NCI-H1930 (cell line): ENCODE measurements at regions not wholly inside any gene's neighbourhood (a gene's known extent, or its start where the extent isn't known, plus 50 kb on each side); places are given as distances from the start of the nearest gene placed in this dataset.
"Not testable (repeated sequence)": the region's sequence is repeated elsewhere in the genome, so short reads cannot be mapped to it uniquely, and the experiment has no call there.

Source experiments
- DNase-seq, 2 experiments: peaks; one replicate each; lab custom pipeline; 2025; lab: John Stamatoyannopoulos, UW

DNA sequence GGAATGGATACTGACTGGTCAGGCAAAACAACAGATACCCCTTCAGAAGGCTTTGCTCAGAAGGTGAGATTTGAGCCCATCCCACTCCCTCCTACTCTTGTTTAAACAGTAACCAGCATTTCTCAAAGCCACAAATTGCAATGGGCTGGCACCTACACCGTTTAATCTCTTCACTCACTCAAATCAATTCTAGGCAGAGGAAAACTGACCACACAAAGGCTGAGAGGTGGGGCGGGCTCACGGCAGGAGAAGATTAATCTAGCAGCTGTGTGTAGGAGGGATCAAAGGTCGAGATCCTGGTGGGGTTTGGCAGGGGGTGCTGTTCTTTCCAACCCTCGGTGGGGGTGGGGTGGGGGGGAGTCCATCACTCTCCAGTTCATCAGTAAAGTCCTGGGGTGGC, 622.4 kb downstream of the BCOR start:
- no peak for DNase-seq

DNA sequence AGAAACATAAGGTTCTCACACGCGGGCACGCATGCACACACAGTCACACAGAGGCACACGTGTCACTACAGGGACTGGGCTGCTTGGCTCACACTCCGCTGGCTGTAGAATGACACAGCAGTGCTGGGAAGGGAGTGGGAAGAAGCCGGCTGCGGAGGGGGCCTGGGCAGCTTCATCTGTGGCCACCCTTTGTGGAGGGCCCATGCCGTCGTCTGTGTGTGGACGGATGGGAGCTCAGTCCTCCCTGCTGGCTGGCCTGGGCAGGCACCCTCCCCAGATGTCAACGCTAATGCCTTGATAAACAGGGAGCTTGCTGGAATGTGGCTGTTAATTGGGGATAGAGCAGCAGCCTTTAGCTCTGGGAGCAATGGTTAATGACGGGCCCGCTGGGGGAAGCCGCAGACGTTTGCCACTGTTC, 621.1 kb downstream of the BCOR start:
- no peak for DNase-seq

DNA sequence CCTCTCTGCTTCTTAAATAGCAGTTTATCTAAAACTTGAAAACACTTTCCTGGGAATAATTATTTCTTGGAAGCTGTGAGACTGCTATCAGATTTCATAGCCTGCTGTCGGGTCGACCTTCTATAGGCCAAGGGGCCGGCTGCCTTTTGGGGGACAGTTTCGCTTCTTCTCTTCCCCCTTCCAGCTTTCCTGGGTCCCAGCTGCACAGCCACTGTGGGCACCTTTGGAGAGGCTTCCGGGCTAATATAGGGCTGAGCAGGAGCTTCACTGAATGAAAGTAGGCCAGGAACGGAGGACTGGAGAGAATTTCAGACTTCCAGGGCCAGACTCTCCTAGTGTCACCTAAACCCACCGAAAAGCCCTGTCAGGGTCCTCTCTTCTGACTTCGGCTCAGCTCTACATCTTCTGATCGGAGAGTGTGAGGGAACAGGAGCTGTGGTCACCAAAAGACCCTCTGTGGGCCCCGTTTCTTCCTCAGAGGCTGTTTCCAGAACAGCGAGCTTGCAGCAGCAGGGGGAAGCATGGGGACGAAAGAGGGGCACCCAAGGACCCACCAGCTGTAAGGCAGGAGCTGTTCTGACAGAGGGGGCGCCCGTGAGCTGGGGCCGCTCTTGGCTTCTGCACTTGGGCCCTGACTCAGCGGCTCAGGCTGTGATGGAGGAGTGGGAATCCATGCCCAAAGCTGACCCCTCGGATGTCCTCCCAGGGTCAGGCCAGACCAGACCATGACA, 620.6 kb downstream of the BCOR start:
- no peak for DNase-seq

DNA sequence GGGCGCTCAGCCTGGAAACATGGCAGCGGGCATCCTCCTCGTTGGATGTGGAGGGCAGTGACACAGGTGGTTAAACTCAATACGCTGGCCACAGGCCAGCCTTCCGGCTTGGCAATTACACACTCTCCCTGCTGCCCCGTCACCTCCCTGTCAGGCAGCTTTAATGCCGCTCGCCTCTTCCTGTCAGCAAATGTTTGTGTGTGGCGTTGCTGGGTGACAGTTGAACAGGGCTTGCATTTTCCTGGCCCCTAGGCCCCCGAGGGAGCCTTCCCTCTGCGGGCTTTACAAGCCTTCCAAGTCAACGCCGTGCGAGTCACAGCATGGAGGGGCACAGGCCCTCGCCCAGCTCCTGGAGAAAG, 620.0 kb downstream of the BCOR start:
- DNase-seq: no peak

DNA sequence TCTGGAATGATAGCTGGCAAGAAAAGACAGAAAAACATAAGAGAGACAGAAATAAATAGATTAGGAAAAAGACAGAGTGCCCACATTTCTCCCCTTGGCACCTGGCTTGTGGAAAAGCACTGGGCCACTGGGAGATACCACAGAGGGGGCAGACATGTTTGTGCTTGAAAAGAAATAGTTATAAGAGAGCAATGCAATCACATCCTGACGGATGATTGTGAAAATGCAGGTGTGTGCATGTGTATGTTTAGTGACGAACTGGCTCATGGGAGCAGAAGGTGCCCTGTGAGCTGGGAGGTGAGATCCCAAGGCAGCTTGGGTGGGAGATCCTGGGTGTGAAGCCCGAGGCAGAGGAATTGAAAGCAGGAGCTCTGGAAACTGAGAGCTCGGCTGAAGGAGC, 617.9 kb downstream of the BCOR start:
- DNase-seq: no peak

DNA sequence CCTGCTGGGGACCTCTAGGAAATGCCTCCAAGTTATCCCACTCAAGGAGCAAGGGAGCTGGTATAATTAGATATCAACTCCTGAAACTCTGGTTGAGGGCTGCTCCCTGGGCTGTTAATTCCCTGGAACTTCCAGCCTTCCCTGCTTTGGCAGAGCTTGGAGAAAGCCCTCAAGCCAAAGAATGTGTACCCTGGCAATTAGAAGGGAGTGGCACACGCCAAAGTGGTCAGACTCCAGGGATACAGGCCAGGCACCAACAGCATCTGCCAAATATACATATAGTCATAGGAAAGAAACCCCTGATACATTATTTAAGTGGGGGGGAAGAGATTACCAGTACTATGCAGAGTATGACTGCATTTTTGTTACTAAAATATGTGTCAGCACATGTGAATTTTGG, 616.8 kb downstream of the BCOR start:
- no peak for DNase-seq

DNA sequence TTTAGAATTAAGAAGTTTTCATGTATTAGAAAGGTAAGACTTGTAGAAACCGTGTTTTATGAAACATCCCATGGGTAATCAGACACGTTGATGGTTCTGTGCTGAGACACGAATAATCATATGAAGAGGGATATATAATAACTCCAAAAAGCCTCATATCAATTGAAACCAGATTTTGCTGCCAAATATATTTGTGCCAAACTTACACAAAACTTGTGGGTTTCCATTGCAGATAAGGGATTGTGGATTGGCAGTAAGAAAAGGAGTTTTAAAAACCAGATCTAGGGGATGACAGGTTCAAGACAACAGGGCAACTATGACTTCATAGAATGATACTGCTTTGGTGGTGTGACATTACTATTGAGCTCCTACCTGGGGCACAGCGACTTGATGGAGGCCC, 616.1 kb downstream of the BCOR start:
- DNase-seq: no peak

DNA sequence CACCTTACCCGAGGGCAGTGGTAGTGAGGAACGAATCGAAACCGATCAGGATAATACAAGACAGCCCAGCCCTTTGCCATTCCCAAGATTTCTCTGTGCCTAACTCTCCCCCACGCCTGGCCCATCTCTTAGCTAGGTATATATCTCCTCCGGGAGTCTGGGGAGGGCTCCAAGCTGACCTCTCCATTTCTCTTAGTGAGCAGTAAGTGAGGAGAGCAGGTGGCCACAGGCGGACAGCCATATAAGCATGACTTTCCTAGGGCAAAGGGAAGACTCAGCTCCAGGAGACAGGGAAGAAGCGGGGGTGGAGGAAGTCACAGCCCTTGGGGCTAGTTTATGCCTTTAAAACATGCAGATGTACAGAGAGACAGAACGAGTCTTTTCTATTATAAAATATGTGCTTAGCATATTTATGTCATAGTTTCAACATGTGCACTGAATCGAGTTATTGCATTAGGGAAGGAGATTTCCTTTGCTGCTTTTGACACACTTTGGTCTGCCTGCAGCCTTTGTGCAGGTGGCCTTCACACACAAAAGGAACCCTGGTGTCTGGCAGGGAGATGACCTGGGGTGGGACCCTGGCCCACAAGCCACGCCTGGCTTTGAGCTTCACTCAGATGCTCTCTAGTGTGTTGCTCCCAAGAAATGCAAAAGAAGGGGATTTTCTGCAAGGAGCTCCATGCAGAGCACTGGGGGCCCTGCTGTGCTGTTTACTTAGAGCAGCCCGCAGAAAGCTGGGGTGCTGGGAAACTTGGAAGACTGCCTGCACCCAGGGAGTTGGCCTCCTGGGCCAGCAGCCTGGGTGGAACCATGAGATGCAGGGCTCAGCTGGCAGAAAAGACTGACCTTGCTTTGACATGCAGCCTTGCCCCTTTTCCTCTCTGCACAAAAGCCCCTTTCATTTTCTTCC, 613.3 kb downstream of the BCOR start:
- no peak for DNase-seq

DNA sequence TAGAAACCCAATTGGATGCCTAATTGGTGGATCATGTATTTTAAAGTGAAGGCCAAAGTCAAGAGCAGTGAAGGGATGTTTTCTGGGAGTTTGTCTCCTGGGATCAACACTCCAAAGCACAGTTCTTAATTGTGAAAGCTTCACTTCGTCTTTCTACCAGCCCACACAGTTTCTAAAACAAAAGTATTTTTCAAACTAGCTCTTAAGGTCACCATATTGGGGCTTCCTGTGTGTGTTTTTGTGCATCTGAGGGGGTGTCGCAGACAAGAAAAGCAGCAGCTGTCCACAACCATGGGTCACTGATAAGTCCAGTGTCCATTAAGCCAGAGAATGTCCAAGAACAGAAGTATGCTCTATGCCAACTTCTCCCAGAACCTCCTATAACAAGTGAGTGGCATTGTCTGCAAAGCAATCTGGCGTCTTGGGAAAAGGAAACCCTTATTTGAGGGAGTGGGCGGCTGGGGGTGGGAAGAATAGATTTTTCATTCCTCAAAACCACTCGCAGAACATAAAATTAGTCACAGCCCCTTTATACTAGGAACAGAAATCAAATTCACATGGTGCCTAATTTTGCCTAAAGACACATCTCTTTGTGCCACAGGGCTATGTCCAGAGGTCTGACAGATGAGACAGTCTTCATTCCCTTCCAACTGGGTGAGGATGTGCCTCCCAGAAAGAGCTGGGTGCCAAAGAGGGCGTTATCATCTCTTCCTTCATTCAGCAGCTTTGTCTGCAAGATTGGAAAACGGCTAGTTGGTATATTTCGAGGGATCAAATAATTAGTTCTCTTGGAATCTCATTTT, 610.4 kb downstream of the BCOR start:
- DNase-seq: no peak

DNA sequence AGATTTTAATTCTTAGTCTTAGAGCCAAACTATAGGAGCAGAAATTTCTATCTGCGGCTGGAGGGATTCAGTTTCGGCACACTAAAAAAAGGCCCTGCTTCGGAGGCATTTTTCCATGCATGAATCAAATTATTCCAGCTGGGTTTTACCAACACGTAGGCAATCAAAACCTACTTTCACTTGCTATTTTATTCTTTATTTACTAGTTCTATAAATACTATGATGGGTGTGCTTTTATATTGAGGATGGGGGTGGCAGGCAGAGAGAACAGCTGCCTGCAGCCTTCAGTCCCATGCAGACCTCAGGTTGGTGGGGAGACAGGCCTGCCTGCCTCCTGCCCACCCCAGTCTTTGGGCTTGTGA, 609.8 kb downstream of the BCOR start:
- no peak for DNase-seq

DNA sequence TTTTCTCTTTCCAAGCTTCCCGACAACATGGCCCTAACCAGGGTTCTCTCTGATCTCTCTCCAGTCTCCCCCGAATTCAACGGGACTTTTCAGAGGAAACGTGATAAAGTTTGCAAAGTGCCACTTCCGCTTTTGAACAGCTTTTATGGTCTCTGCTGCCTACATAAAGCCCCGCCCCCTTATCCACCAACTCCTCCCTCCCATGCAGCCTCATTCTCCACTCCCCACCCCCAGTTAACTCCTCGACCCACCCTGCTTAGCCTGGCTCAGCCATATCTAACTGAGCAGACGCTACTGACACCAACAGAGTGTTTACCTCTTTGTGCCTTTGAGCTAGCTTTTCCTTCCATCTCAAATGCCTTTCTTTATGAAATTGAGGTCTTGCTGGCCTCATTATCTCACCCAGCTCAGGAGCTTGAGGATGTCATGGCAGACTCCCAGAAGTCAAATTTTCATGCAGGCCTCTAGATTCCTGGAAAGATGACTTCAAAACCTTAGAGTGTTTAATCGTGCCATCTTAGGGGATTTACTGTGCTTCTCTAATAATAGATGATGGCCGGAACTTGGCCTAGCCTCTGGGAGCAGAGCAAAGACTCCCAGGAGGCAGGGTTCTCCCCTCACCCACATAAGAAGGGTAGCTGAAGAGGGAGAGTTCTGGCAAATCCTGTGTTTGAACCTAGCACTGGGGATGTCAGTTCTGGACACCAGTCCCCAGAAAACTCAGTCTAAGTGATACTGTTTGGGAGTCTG, 606.0 kb downstream of the BCOR start:
- no peak for DNase-seq

DNA sequence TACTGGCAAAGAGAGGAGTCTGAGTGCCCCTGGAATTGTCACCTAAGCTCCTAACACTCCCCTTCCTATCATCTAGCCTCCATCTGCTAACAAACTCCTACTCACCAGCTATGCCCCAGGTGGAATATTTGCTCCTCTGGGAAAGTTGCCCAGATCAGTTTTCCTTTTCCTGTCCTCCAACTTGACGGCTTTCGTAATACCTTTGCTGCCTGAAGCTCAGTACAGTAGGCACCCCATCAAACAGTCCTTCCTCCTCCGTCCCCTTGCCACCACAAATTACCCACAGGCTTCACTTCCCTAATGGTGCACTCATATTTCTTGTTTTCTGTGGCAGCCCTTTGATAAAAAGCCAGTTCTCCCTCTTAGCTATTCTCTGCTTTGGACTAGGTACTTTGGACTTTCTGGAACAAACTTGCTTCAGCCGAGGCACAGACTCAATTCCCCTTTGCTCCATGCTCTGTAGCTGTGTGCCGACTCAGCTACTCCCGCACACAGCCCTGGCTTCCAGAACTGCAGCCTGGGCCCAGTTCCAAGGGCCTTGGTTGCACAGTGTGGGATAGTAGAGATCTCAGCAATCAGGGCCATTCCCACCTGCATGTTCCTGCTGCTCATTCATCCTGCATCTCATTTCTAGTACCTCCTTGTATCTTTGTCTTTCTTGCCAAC, 605.1 kb downstream of the BCOR start:
- DNase-seq: no peak

DNA sequence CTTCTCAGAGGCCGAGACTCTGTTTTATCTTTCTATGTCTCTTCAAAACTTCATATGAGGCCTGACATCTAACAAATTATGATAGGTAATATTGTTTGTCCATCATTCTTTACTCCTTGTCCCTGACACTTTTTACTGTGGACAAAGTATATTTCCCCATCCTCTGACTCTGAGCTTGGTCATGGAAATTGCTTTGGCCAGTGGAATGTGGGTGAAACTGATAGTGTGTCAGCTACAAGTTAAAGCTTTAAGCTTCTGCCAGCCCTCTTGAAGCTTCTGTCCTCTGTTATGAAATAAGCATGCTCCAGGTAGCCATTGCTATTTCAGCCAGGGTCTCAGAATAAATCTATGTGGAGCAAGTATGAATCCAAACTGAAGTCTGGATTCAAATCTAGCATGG, 604.6 kb downstream of the BCOR start:
- DNase-seq: no peak

DNA sequence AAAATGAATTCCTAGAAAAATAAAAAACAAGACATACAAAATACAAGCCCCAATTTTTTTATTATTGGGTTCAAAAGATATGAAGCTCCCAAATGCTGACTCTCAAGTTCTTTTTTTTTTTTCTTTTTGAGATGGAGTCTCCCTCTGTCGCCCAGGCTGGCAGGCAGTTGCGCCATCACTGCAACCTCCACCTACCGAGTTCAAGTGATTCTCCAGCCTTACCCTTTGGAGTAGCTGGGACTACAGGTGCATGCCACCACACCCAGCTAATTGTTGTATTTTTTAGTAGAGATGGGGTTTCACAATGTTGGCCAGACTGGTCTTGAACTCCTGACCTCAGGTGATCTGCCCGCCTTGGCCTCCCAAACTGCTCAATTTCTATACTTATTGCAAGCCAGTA, 600.6 kb downstream of the BCOR start:
- DNase-seq: not testable (repeated sequence)

DNA sequence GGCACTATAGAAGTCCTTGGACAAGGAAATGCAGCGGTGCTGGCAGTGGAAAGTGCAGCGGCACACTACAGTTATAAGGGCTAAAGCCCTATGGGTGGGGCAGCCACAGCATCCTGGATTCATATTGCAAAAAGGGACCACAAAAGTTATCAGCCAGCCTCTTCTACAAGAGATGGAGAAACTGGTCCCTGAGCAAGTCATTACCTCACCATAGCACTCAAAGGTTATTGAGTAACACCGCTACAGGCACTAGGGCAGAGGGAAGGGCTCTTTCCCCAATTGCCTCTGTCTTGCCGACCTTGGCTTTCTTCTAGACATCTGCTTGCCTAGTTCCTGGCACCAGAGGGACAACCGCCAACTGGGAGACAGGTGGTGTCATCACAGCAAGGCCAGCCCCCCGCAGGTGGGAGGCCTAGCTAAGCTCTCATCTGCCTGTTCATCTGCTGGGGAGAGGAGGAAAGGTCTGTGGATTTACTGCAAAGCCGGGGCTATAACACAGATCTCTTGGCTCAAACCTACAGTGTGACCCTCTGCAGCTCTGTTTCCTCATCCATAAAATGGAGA, 600.0 kb downstream of the BCOR start:
- no peak for DNase-seq

DNA sequence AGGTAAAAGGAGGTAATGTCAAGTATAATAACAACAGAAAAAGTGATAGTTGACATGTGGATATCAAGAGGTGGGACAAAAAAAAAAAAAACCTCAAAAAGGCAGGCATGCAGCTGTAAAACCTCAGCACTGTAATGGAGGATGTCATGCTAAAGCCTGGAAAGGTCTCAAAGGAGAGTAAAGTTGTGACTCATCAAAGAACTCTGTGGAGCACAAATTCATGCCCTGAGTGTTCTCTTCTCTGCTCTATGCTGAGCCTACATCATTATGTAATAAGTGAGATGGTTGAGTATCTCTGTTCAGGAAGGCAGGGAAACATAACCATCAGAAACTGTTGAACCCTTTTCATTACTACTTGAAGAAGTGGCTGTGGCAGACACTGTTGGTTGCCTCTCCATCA, 597.8 kb downstream of the BCOR start:
- no peak for DNase-seq

DNA sequence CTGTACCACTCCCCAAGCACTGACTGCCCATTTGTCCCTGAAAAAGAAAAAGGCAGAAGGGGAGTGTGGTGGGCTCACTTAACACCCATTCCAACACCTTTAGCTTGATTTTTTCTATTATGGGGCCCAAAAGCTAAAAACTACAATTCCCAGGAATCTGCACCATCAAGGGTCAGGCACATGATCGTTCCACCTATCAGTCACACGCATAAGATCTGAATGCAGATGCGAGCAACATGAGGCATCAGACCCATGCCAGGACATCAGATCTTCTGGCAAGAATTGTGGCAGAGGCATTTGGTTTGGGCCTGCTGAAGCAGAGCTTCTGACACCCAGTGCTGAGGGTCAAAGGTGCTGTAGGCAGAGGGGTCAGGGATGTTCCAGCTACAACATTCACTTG, 595.9 kb downstream of the BCOR start:
- no peak for DNase-seq

DNA sequence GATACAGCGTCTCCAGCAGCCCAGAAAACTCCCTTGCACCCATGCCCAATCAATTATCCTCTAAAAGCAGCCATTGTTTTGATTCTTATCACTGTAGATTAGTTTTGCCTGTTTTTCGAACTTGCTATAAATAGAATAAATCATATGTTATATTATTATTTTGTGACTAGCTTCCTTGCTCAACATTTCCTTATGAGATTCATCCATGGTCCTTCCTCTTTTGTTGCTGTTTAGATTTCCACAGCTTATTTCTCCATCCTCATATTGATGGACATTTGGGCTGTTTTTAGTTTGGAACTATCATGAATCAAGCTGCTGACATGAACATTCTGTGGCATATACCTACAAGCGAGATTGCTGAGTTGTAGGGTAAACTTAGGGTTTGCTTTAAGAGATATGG, 595.3 kb downstream of the BCOR start:
- DNase-seq: no peak

DNA sequence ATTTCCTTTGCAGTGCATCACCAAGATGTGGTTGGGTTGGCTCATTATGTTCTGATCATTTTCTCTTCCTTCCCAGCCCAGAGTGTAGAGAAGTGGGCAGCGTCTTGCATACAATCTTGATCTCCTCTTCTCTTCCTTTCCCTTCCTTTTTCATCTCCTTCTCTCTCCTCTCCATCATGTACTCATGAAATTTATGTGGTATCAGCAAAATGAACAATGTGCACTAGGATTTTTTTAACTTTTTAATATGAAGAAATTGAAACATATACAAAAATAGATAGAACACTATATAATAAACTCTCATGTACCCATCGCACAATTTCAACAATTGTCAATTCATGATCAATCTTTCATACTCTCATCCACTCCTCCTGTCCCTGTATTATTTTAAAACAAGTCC, 593.5 kb downstream of the BCOR start:
- DNase-seq: no peak

DNA sequence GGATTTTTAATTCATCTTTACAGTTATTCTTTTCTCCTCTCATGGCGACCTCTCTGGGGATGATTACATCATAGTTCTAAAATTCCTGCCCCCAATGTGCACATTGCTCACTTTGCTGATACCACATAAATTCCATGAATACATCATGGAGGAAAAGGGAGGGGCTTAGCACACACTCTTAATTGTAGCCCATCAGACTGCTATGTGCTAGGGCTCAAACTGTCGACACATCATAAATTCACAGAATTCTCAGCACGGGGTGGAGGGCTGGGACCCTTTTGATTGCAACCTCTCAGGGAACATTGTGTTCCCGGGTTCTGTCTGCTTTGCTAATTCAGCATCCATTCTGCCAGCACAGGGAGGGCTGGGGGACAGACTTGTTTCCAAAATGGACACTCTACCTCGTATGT, 592.9 kb downstream of the BCOR start:
- no peak for DNase-seq

DNA sequence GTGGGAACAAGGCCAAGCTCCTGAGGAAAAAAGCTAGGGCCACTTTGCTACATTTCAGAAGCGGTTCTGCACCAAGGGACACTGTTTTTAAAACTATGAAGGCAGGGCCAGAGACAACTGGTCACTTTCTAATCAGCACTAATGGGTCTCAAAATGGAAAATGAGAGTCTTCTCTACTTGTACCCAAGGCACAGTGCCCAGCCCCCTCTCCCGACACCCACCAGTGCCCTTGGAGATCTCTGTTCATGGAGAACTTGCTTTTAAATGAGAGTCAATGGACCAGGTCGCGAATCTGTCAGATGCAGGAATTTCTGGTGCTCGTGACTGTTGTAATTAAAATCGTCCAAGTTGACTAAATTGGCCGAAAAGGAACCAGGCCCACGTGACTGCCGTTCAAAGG, 591.6 kb downstream of the BCOR start:
- no peak for DNase-seq
